Hepatocyte (in vitro differentiated cells): ENCODE measurements at regions not wholly inside any gene's neighbourhood (a gene's known extent, or its start where the extent isn't known, plus 50 kb on each side); places are given as distances from the start of the nearest gene placed in this dataset.

Source experiments
- DNase-seq: peaks from one replicate; pipeline ENCODE4 v3.0.0-alpha.2; 2016; ENCODE audit warnings: low spot score
- H2AFZ ChIP-seq: fragments of 200-600 bp; sonication (generic); 2 replicates; pipeline ENCODE4 v1.6.0; 2016; ENCODE audit warnings: antibody characterized with exemption, mild to moderate bottlenecking
- H3K27ac ChIP-seq: fragments of 200-600 bp; sonication (generic); 2 replicates; pipeline ENCODE4 v1.5.1; 2016; ENCODE audit warnings: mild to moderate bottlenecking
- H3K27me3 ChIP-seq: fragments of 200-600 bp; sonication (generic); 2 replicates; pipeline ENCODE4 v1.6.1; 2016
- H3K36me3 ChIP-seq: fragments of 200-600 bp; sonication (generic); replicated peaks from 2 replicates; pipeline ENCODE4 v1.5.1; 2016; ENCODE audit warnings: low read depth; ENCODE audit not compliant: insufficient read depth
- H3K4me1 ChIP-seq: fragments of 200-600 bp; sonication (generic); 2 replicates; pipeline ENCODE4 v1.5.1; 2016; ENCODE audit warnings: mild to moderate bottlenecking, moderate library complexity; ENCODE audit not compliant: insufficient read depth
- H3K4me2 ChIP-seq: fragments of 200-600 bp; sonication (generic); 2 replicates; pipeline ENCODE4 v1.6.0; 2016
- H3K4me3 ChIP-seq: fragments of 200-600 bp; sonication (generic); 2 replicates; pipeline ENCODE4 v1.5.1; 2016; ENCODE audit warnings: mild to moderate bottlenecking
- H3K79me2 ChIP-seq: fragments of 200-600 bp; sonication (generic); 2 replicates; pipeline ENCODE4 v1.6.0; 2017; ENCODE audit warnings: mild to moderate bottlenecking
- H3K9me2 ChIP-seq: fragments of 200-600 bp; sonication (generic); replicated peaks from 2 replicates; pipeline ENCODE4 v1.6.0; 2017; ENCODE audit warnings: mild to moderate bottlenecking; ENCODE audit not compliant: insufficient read depth
- H3K9me3 ChIP-seq: fragments of 200-600 bp; sonication (generic); 2 replicates; pipeline ENCODE4 v1.5.1; 2016; ENCODE audit warnings: low read depth, mild to moderate bottlenecking
- H4K20me1 ChIP-seq: fragments of 200-600 bp; sonication (generic); 2 replicates; pipeline ENCODE4 v1.6.0; 2016; ENCODE audit warnings: mild to moderate bottlenecking; ENCODE audit not compliant: insufficient read depth, poor library complexity, severe bottlenecking
- EZH2 ChIP-seq: fragments of 200-600 bp; sonication (generic); IDR thresholded peaks from 2 replicates; pipeline ENCODE4 v1.6.1; 2016; ENCODE audit warnings: antibody characterized with exemption, mild to moderate bottlenecking, borderline replicate concordance
- EZH2phosphoT487 ChIP-seq: fragments of 200-600 bp; sonication (generic); IDR thresholded peaks from one replicate; pipeline ENCODE4 v1.6.1; 2018; ENCODE audit warnings: antibody characterized with exemption, mild to moderate bottlenecking, low read depth, moderate library complexity; ENCODE audit not compliant: unreplicated experiment, severe bottlenecking
- WGBS: methylation state at CpG from one replicate; pipeline ENCODE4 v1.1.6; 2016; ENCODE audit warnings: low lambda C conversion rate; ENCODE audit errors: missing lambda C conversion rate; 5-methylcytosine and 5-hydroxymethylcytosine counted together
- TF ChIP-seq, protein P1 (sequence below): fragments of 200-600 bp; sonication (generic); IDR thresholded peaks from 2 replicates; pipeline ENCODE4 v1.5.1; 2016; ENCODE audit warnings: antibody characterized with exemption, mild to moderate bottlenecking; ENCODE audit not compliant: poor library complexity

DNA sequence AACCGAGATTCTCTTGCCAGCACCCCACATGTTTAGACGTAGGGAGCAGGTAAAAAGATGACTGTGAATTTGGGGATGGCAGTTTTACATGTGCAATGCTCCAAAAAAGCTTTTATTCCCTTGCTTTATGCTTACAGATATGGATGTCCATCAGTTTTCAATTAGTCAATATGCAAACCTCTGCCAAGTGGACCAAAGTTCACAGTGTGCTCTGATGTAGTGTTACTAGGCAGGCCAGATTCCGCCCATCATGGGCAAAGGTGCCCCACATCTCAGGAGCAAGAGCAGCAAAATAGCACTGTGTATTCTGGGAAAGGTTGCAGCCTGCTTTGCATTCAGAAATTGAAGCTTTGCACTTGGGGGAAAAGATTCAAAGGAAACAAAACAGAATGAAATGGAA is 329.7 kb upstream of the ZEB2 start:
- TF ChIP-seq EZH2phosphoT487 (no peak), EZH2 (no peak)
- TF ChIP-seq, protein P1, sequence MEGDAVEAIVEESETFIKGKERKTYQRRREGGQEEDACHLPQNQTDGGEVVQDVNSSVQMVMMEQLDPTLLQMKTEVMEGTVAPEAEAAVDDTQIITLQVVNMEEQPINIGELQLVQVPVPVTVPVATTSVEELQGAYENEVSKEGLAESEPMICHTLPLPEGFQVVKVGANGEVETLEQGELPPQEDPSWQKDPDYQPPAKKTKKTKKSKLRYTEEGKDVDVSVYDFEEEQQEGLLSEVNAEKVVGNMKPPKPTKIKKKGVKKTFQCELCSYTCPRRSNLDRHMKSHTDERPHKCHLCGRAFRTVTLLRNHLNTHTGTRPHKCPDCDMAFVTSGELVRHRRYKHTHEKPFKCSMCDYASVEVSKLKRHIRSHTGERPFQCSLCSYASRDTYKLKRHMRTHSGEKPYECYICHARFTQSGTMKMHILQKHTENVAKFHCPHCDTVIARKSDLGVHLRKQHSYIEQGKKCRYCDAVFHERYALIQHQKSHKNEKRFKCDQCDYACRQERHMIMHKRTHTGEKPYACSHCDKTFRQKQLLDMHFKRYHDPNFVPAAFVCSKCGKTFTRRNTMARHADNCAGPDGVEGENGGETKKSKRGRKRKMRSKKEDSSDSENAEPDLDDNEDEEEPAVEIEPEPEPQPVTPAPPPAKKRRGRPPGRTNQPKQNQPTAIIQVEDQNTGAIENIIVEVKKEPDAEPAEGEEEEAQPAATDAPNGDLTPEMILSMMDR = no peak
- Histone ChIP-seq H3K27ac (no peak overlapping the region), H3K79me2 (no peaks in the 10 kb centered on the region), H3K4me2 (no peak overlapping the region), H3K4me1 (peaks cover 5% of the 10 kb centered on the region), H3K36me3 (no peaks in the 10 kb centered on the region), H2AFZ (peak overlapping the region; percentile 15), H3K9me3 (no peaks in the 10 kb centered on the region), H3K9me2 (no peaks in the 10 kb centered on the region), H4K20me1 (no peaks in the 10 kb centered on the region), H3K27me3 (no peaks in the 10 kb centered on the region), H3K4me3 (no peak overlapping the region)
- peak; percentile 29 for DNase-seq
- 68% methylated on average over 3 of the region's 3 CpGs for whole genome bisulfite sequencing

DNA sequence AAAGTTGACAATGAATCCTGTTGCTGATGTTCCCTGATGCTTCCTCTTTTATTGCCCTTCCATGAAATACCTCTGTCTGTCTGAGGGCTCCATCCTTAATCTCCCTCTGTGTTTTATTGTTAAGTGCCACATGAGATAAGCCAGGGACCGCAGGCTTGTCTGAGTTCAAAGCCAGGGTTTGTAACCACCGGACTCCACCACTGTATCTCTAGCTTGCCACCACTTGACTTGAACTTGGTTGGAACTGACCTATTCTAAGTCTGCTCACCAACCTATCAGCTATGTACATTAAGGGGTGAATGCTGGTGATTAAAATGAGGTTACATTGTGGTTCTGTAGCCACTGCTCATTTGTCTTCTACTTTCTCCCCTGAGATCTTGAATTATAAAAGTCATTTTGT is 328.5 kb upstream of the ZEB2 start:
- no peaks in the 10 kb centered on the region for H3K9me3 ChIP-seq
- no peak overlapping the region for H2AFZ ChIP-seq
- H3K27ac ChIP-seq = no peak overlapping the region
- no peaks in the 10 kb centered on the region for H3K79me2 ChIP-seq
- TF ChIP-seq EZH2phosphoT487 = no peak
- no peak for TF ChIP-seq EZH2
- TF ChIP-seq, protein P1 = no peak
- H3K27me3 ChIP-seq = no peaks in the 10 kb centered on the region
- no peak for DNase-seq
- no peak overlapping the region for H3K4me2 ChIP-seq
- H3K36me3 ChIP-seq = no peaks in the 10 kb centered on the region
- H4K20me1 ChIP-seq = no peaks in the 10 kb centered on the region
- H3K4me3 ChIP-seq = no peak overlapping the region
- no peaks in the 10 kb centered on the region for H3K9me2 ChIP-seq
- 26% methylated on average over 2 of the region's 2 CpGs for WGBS
- H3K4me1 ChIP-seq = peaks cover 5% of the 10 kb centered on the region

DNA sequence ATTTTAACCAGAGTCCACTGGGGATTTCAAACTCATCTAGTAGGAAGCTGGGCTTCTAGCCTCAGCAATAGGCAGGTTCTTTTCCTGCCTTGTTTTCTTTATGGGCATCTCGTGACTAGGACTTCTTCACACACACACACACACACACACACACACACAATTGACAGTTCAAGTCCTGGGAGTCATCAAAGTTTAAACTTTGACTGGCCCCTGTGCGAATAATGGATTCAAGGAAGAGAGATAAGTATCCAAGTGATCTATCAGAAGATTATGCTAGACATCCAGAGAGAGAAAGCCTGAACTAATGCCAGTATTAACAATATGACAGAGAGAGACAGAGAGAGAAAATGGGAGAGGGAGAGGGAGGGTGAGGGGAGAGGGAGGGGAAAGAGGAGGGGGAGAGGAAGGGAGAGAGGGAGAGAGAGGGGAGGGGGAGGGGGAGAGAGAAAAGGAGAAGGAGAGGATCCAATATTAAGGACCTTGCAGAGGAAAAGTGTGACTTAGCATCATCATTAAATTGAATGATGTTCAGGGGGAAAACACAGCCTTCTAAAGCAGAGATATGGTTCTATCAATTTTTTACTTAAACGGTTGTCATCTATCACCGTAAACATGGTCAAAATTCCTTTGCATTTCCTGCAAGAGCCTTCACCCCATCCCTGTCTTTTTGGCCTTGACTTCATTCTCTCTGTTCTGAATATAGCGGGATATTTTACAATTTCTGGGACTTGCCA is 327.6 kb upstream of the ZEB2 start:
- DNase-seq = no peak
- TF ChIP-seq, protein P1 = no peak
- TF ChIP-seq EZH2 (no peak), EZH2phosphoT487 (no peak)
- 61% methylated on average over 5 of the region's 5 CpGs for WGBS

More for the DNA sequence above, 327.6 kb upstream of the ZEB2 start:
- Histone ChIP-seq H3K4me1 (peaks cover 5% of the 10 kb centered on the region), H3K4me2 (no peak overlapping the region), H3K9me2 (no peaks in the 10 kb centered on the region), H2AFZ (no peak overlapping the region), H4K20me1 (no peaks in the 10 kb centered on the region), H3K27me3 (no peaks in the 10 kb centered on the region), H3K79me2 (no peaks in the 10 kb centered on the region), H3K27ac (no peak overlapping the region), H3K36me3 (no peaks in the 10 kb centered on the region), H3K9me3 (no peaks in the 10 kb centered on the region), H3K4me3 (no peak overlapping the region)
